ENCODE measurements at regions not wholly inside any gene's neighbourhood (a gene's known extent, or its start where the extent isn't known, plus 50 kb on each side); places are given as distances from the start of the nearest gene placed in this dataset.

GRCh38 chr3:6120786-6121185 lies 740.1 kb upstream of the GRM7 start:
- H3K4me3 ChIP-seq (ENCODE audit: low read depth, low read length), result no peak overlapping the region
- TF ChIP-seq CTCF (IDR thresholded peaks at IDR 0.05; ENCODE audit: insufficient read depth, low read depth, low read length, missing control alignments), result no peak
- DNase-seq (ENCODE audit: low read depth), result no peak

GRCh38 chr3:6124875-6125274 lies 736.0 kb upstream of the GRM7 start:
- TF ChIP-seq CTCF (IDR thresholded peaks at IDR 0.05; ENCODE audit: insufficient read depth, low read depth, low read length, missing control alignments), result no peak
- no peak for DNase-seq (ENCODE audit: low read depth)
- H3K4me3 ChIP-seq (ENCODE audit: low read depth, low read length), result no peak overlapping the region

GRCh38 chr3:6125520-6125919 lies 735.4 kb upstream of the GRM7 start:
- TF ChIP-seq CTCF (IDR thresholded peaks at IDR 0.05; ENCODE audit: insufficient read depth, low read depth, low read length, missing control alignments), result no peak
- no peak overlapping the region for H3K4me3 ChIP-seq (ENCODE audit: low read depth, low read length)
- DNase-seq (ENCODE audit: low read depth), result no peak

GRCh38 chr3:6132684-6133432 lies 728.1 kb upstream of the GRM7 start:
- H3K4me3 ChIP-seq (ENCODE audit: low read depth, low read length), result no peak overlapping the region
- peak; percentile 91 for DNase-seq (ENCODE audit: low read depth)
- peak; percentile 20 for TF ChIP-seq CTCF (IDR thresholded peaks at IDR 0.05; ENCODE audit: insufficient read depth, low read depth, low read length, missing control alignments)

GRCh38 chr3:6142707-6143106 lies 718.2 kb upstream of the GRM7 start:
- no peak for TF ChIP-seq CTCF (IDR thresholded peaks at IDR 0.05; ENCODE audit: insufficient read depth, low read depth, low read length, missing control alignments)
- no peak for DNase-seq (ENCODE audit: low read depth)
- no peak overlapping the region for H3K4me3 ChIP-seq (ENCODE audit: low read depth, low read length)

- DNase-seq (ENCODE audit: low read depth), result peak; percentile 39
- TF ChIP-seq CTCF (IDR thresholded peaks at IDR 0.05; ENCODE audit: insufficient read depth, low read depth, low read length, missing control alignments), result no peak
- no peak overlapping the region for H3K4me3 ChIP-seq (ENCODE audit: low read depth, low read length)
These were observed 713.0 kb upstream of the GRM7 start for GRCh38 chr3:6147883-6148282.
